HG03280 (cell line): ENCODE measurements at regions not wholly inside any gene's neighbourhood (a gene's known extent, or its start where the extent isn't known, plus 50 kb on each side); places are given as distances from the start of the nearest gene placed in this dataset.
A peak's percentile ranks its signal among the peaks of the same experiment; 100 is the strongest.

Experiments
- ATAC-seq: cut with Tn5 transposase; IDR thresholded peaks from one replicate; pipeline ENCODE4 v1.9.1; 2021; ENCODE audit warnings: mild to moderate bottlenecking, moderate library complexity; ENCODE audit not compliant: unreplicated experiment

DNA sequence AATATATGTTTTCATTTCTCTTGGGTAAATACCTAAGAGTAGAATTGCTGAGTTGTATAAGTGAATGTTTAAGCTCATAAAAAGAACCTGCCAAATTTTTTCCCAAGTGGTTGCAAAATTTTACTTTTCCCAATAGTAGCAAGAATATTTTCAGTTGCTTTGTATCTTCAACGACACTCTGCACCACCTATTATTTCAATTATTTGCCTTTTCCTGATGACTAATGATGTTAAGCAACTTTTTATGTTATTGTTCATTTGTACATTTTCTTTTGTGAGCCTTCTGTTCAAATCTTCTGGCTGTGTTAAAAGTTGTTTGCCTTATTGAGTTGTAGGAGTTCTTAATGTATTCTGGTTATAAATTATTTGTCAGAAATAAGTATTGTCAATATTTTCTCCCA is 299.1 kb upstream of the NRIP1 start:
- ATAC-seq, result no peak

DNA sequence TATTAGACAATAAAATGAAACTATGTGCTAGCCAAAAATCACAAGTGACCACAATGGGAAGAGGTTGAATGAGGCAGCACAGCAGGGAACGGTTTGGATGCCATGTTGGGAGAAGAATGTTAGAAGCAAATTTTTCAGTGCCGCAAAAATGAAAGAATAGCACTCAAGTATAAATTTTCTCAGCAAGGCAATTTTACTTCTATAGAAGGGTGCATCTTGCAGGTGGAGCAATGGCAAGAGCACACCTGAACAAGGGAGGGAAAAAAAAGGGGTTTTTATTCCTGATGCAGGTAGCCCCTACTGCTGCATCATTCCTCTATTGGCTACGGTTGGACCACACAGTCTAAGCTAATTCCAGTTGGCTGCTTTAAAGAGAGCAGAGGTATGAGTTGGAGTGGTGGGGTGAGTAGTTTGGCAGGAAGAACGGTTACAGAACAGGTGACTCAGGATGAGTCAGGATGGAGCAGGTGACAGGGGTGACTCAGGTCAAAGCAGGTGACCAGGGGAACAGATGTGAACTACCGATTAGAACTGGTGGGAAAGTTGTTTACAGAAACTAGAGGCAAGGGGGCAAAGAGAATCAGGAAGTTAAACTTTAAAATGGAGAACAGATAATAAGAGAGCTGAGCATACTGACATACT is 301.1 kb upstream of the NRIP1 start:
- ATAC-seq, result no peak

DNA sequence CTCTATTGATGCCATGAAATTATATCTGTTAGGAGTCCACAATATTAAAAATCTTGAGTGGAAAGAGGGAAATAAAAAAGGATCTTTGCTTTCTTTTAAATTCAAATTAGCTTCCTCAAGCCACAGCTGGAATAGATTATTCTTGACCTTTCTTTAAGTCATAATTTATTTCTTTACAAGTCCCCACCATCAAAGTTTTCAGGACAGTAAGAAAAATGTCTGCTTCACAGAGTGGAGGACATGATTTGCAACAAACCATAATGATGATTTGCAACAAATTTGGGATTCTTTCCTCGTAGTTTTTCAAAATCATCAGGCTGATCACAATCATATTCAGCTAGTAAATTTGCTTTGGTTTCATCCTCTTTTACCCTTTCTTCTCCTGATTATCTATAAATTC is 301.8 kb upstream of the NRIP1 start:
- ATAC-seq, result no peak

DNA sequence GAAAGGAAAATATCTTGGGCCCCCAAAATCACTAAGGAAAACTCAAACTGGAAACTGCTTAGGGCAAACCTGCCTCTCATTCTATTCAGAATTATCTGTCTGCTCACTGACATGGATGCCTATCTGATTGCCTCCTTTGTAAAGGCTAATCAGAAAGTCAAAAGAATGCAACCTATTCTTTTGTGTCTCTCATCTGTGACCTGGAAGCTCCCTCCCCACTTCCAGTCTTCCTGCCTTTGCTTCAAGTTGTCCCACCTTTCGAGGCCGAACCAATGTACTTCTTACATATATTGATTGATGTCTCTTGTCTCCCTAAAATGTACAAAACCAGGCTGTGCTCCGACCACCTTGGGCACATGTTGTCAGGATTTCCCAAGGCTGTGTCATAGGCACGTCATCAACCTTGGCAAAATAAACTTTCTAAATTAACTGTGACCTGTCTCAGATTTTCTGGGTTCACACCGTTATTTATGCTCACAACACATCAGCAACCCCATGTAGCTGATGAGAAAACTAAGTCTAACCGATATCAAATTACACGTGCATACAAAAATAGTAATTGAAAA is 302.3 kb upstream of the NRIP1 start:
- ATAC-seq, result no peak

DNA sequence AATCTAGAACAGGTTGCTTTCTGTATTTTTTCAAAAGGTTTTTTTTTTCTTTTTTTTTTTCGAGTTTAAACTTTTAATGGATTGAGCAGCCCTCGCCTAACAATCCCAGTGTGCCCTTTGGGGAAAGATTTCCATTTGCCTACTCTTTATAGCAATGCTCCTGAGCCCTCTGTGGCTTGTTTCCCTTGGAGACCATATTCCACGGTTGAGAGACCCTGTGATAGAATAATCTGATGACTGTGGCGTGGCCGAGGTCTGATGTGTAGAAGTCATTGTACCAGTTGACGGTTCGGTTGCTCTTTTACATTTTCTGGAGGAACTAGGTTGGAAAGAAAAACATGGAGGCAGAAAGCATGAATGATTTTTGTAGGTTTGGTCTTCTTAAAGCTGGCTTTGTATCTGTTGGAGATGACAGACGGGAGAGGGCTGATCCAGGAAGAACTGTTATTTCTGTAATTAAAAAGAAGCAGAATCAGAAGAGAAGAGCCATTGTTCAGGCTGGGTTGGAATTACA is 305.7 kb upstream of the NRIP1 start:
- no peak for ATAC-seq

DNA sequence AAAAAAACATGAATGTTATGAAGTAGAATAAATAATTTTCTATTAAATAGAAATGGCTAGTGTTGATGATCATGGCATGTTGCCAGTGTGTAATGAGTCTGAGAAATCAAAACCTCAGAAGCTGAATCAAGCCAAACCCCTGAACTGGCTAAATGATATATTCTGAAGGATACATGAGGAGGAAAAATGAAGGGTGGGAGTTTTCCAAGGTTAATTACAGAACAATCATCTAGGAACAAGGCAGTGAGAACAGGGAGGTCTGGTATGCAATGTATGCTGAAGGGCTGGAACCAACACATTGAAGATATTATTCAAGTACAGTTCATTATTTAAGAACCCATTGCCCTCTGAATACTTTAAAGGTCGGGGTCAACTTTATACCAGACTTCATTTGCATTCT is 309.1 kb upstream of the NRIP1 start:
- no peak for ATAC-seq

DNA sequence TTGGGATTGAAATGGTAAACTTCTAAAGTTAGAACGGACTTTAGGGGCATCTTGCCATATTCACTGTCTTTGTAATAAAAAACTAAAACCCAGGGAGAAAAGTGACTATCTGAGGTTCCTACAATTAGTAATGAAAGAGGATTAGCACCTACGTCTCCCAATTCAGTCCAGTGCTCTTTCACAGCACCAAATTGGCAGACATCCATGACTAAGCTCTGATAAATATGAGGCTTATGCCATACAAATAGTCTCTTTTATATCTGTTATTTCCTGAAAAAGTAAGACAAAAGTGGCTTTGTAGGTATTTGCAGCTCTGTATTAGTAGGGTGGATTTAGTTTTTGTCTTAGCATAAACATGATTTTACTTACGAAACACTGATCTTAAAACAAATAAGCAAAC is 315.0 kb upstream of the NRIP1 start:
- ATAC-seq, result no peak

DNA sequence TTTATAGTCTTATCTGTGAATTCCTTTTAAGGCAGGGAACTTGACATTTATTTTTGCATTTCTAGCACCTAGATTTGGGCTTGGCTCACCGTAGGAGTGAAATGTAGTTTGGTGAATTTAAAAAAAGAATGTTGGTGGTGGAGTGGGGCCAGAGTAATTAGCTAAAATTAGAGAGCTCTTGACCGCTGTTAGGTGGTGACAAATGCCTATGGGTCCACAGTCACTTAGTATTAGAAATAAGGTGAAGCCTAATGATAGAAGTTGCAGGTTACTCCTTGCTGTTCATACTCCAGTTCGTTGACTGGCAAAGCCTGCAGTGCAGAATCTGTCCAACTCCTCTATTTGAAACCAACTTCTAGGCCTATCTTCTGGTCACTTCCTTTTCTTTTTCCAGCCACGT is 318.8 kb upstream of the NRIP1 start:
- ATAC-seq, result no peak

DNA sequence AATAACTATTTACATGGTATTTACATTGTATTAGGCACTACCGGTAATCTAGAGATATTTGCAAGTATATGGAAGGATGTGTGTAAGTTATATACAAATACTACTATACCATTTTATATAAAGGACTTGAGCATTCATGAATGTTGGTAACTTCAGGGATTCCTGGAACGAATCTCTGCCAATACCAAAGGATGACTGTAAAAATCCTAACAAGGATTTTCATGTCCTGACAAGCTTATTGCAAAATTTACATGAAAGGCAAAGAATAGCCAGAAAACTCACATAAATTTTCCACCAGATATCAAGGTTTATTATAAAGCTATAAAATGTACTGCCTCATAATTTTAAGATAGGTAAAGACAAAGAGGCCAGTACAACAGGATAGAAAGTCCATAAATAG is 325.2 kb upstream of the NRIP1 start:
- ATAC-seq, result no peak

DNA sequence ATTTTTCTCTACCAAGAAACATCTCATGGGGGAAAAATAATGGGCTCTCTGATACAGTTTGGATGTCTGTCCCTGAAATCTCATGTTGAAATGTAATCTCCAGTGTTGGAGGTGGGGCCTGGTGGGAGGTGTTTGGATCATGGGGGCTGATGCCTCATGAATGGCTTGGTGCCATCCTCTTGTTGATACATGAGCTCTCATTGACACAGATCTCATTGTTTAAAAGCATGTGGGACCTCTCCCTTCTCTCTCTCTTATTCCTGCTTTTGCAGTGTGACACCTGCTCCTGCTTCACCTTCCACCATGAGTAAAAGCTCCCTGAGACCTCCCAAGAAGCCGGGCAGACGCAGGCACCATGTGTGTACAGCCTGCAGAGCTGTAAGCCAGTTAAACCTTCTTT is 332.5 kb upstream of the NRIP1 start:
- ATAC-seq, result no peak

DNA sequence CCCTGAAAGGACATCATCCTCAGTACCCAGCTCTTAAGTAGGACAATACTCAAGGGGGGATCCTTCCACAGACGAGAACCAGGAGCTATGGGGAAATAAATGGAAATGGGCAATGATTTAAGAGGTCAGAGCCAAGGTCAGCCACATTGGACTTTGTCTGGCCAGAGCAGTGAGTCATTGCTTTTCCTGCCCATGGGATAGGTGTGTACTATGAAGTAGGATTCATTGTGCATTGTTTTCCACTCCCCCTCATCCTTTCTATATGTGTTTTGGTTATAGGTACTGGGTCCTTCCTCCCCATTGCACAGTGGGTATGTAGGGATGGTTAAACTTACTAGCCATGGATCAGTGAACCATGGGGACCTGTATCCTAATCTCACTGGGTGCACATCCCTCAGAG is 328.9 kb upstream of the USP25 start:
- ATAC-seq, result no peak

DNA sequence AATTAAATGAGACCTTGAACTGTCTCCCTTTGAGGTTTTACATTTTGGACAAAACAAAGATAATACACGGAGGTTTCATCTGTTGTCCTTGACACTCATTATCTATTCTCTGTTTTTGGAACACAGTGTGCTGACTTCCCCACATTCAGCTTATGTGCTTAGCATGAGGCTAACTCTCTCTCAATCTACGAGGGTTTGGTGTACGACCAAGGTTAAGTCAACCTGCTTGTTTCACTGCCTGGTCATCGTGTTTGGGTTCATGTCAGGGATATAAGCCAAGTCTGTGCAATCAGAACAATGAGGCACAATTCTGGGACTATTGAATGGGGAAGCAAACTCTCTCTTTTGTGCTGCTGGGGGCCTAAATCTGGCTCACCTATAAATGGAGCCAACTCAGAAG is 328.5 kb upstream of the USP25 start:
- no peak for ATAC-seq

DNA sequence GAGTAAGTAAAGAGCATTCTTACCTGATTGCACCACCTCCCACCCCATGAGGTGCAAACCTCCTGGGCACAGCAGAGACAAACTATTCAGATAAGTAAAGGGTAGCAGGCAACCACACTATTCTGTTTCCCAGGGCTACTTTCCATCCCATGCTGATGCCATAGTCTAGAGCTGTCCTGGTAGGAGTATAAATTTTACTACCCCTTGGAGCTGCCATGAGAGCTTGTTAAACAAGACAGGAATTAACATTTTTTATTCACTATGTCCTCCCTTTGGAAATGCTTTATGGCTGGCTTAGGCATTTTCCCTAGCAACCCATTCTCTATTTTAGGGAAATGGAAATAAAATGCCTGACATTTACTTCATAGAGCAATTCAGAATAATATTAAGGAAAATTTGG is 324.6 kb upstream of the USP25 start:
- no peak for ATAC-seq

DNA sequence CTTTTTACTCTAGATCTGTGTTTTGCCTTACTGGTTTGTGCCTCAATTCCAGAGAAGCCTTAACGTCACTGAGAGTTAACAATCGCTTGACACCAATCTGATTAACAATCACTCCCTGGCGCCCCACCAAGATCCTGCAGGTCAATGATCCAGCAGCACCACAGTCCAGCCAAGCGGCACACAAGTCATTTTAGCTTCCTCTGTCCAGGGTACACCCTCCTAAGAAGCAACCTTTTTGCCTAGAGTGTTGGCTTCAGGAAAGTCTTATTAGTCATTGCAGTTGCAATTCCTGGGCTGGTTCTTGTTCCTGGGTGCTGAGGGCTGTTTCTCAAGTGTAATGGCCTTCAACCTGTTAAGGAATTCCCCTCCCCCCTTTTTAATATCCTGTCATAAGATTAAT is 323.0 kb upstream of the USP25 start:
- no peak for ATAC-seq

DNA sequence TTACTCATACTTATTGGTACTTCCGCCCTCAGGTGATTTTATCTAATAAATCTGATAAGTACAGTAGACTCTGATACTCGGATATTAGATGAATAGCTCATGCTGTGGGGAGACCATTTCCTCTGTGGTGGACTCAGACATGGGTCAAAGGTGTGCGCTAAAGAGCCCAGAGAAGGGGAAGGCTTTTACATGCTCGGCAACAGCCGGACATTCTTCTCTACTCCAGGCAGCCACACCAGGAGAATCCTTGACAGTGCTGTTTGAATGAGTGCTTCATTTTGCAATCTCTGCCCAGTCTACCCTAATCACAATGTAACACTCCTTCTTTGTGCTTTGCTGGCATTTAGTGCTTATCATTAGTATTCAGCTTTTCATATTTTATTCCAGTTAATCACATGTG is 322.2 kb upstream of the USP25 start:
- ATAC-seq, result no peak

DNA sequence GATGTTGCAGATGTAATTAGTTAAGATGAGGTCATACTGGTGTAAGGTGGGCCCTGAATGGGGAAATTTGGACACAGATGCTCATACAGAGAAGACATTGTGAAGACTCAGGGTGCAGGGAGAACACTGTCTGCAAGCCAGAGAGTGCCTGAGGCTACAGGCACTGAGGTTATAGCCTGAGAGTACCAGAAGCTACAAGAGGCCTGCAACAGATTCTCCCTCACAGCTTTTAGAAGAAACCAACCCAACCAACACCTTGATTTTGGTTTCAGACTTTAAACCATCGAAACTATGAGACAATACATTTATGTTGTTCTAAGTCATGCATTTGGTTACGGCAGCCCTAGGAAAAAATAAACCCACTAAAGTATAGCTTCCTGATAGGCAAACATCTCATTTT is 321.7 kb upstream of the USP25 start:
- peak; percentile 80 for ATAC-seq

DNA sequence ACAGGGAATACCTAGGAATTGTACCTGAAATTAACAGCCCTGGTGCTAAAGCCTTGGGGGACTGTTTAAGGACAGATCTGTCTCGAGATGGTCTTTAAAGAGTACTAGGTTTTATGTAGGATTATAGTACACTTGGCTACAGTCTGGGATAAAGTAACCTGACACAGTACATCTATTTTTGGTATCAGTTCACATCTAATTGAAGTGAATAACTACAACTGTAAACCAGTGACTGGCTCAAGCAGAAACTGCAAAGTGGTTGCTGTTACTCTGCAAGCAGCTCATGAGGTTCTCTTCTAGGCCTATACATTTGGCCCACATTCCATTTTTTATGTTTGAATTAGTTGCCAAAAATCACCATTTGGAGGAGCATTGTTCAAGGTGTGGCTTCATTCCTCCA is 320.8 kb upstream of the USP25 start:
- no peak for ATAC-seq

DNA sequence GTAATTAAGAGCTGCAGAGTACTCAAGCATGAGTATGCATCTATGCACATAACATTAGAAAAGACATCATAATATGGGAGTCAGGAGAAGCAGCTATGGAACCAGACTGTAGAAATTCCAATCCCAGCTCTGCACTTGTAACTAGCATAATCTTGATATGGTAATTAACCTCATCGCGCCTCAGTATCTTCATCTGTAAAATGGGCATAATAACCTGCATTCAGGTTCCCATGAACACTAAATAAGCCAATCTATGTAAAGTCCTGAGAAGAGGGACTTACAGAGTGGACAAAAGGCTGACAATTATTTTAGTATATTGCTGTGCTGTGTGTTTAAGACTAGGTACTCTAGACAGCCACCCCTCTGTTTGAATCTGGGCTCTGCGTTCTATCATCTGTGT is 318.9 kb upstream of the USP25 start:
- ATAC-seq, result no peak

DNA sequence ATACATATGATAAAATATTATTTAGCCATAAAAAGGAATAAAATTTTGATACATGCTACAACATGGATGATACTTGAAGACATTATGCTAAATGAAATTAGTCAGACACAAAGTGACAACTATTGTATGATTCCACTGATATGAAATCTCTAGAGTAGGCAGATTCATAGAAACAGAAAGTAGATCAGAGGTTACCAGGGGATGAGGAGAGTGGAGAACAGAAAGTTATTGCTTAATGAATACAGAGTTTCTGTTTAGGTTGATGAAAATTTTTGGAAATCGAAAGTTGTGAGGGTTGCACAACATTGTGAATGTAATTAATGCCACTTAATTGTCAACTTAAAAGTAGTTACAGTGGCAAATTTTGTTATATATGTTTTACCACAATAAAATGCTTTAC is 315.7 kb upstream of the USP25 start:
- no peak for ATAC-seq

DNA sequence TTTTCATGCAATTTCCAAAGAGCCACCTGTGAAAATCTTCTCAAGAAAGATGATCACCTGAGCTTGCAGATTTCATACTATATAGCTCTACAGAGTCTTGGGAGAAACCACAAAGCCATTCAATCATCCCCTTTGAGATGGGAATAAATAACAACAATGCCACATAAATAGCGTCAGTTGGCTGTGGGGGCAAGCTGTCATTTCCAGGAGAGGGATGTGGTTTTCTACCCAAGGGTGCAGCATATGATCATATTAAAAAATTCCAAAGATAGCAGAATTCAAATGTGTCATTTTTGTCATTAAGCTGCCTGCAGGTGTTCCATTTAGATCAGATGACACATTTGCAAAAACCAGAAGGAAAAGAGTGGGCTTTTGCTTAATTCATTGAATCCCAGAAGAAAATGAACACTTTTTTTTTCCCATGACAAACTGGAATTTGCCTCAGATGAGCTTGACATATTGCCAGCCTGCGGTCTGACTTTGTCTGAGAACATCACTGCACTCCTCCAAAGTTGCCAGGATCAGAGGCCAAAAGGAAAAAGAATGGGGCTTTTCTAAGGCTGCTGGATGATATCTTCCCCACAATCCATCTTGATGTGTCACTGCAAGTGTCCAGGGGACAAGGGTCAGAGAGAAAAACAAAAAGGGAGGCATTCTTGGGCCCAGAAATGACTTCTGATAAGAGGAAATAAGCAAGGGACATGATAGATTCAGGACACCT is 314.1 kb upstream of the USP25 start:
- ATAC-seq, result no peak

DNA sequence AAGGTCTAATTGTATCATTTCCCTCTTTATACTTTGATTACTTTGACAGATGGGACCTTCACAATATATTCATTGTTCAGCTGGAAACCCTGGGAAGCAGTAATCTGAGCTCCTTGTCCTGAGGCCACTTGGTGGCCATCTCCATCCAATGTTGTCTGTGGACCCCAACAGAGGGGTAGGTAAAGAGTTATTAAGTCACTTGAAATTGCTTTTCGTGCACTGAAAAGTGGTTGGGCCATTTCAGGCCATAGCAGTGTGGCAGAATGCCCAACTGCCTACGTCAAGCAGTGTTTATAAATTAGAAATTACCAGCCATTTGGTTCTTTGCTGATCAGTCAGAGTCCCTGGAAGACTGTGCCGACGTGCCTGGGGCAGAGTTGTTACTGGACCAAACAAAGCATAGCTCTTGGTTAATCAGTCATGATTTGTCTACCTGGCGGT is 308.3 kb upstream of the USP25 start:
- no peak for ATAC-seq

DNA sequence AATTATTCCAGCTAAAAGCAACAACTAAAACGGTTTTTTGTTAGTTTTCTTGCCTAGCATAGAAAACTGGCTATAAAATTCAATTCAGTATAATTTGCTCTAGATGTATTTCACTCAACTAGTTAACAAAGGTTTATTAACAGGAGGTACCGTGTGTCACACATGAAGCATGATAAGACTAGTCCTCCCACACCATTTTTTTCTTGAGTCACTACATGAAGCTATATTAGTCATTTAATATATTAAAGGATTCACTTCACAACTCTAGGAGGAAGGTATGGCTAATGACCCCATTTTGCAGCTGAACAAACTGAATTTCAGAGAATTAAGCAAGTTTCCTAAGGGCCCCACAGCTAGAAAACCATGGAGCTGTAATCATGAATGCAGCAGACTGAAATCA is 307.8 kb upstream of the USP25 start:
- ATAC-seq, result no peak
